GM21390 (cell line): ENCODE measurements at regions not wholly inside any gene's neighbourhood (a gene's known extent, or its start where the extent isn't known, plus 50 kb on each side); places are given as distances from the start of the nearest gene placed in this dataset.
A peak's percentile ranks its signal among the peaks of the same experiment; 100 is the strongest.

Experiments used
- ATAC-seq: cut with Tn5 transposase; IDR thresholded peaks from one replicate; pipeline ENCODE4 v1.9.1; 2021; ENCODE audit not compliant: unreplicated experiment

DNA sequence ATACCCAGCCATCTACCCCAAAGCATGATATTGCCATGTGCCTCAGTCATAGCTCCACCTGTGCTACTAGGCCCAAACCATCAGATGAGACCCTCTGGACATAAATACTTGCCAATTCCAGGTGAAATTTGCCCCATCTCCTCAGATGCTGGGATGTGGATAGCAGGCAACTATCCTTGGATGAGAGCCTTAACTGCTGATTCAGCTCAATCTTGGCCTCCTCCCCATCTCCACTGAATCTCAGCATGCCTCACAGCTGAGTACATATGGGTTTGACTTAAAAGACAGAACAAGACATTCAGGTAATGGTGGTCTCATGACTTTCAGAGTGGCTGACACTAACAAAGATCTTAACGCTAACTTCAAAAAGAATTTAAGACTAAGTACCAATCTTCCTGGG lies 50.8 kb upstream of the KLHL13 start:
- ATAC-seq, result no peak

DNA sequence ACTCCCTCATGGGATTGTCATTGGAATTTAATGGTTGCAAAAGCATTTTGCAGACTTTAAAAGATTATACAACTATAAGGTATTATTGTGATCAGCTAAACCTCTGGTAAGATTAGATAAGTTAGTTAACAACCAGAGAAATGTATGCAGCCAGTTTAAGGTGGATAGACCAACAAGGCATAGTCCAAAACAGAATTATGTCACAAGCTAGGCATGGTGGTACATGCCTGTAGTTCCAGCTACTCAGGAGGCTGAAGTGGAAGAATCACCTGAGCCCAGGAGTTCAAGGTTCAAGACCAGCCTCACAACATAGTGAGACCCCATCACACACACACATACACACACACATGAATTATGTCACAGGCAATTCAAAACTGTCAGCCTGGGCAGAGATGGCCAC lies 54.7 kb upstream of the KLHL13 start:
- no peak for ATAC-seq

DNA sequence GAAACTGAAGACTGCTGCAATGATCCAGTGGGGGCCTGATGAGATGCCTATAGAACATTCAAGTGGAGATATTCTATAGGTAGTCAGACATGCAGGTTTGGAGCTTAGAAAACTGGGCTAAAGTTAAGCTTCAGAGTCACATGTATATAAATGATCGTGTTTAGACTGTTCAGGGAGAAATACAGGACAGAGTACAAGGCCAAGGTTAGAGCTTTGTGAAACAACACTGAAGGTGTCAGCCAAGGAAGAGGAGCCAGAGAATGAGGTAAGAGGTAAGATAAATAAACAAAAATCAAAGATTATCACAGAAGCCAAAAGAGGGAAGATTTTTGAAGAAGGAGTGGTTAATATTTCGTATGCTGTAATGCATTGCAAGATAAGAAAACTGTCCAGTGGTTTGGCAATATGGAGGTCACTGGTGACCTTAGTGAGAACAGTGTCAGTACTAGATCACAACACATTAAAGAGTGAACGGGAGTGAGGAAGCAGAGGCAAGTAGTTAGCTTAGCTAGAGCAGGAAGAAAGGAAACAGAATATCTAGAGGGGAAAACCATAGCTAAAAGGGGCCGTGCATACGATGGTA lies 58.0 kb upstream of the KLHL13 start:
- ATAC-seq, result no peak

DNA sequence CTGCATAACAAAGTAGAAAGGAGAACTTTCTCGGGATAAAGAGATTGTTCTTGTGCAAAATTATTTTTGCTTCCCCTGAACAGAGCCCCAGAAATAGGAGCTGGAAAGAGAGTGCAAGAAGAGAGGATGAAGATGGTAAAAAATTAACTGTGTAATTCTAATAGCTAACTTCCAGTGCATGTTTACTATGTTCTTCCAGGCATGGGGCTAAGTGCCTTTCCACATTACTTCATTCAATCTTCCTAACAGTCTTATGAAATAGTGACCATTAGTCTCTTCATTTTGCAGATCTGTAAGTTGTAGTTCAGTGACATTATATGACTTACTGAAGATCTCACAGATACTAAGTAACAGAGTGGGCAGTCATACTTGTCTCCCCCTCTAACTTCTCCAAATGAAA lies 61.1 kb upstream of the KLHL13 start:
- no peak for ATAC-seq

DNA sequence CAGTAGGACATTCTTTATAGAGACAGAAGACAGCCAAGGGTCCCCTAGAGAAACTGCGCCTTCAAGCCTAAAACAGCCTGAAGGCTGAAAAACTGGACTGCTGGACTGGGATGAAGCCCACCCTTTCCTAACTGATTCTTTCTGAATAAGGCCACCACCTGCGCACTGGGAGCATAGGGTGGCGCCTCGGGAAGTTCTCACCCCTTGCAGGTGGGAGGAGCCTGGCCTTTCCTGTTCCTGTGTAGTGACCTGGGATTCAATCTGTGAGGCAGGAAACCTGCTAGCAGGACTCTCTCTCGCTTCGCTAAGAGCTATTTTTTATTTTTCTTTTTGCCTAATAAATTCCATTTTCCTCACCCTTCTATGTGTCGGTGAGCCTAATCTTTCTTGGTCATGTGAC lies 61.8 kb upstream of the KLHL13 start:
- no peak for ATAC-seq

DNA sequence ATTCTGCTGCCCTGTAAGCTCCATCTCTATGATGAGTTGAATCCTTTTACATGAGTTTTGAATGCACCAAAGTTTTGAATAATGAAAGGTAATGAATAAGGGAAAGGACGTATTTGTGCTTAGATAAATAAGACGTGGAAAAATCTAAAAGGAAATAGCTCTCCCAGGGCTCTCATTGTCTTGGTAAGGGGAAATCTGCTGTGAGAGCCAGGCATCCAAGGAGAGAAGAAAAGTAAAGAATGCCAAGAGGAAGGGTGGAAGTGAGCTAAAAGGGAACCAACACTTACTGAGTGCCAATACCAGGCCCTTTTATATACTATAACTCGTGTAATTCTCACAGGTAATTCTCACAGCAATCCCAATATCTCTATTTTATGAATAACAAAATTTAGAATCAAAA lies 62.6 kb upstream of the KLHL13 start:
- ATAC-seq, result no peak

DNA sequence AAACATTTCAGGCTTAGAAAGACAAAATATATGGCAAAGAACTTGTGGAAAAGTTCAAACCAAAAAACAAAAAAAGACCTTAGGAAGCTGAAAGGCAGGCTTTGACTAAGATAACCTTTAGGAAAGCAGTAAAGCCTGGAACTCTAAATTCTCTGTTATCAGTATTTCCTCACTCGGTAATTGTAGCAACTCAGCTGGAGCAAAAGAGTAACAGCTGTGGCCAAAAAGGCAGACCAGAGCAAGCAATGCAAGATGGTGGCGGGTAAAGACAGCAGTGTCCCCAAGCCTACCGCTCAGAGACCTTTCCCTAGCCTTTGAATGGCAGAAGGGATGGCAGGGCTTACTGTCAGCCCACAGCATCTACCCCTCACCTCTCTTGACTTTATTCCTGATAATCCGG lies 63.1 kb upstream of the KLHL13 start:
- no peak for ATAC-seq

DNA sequence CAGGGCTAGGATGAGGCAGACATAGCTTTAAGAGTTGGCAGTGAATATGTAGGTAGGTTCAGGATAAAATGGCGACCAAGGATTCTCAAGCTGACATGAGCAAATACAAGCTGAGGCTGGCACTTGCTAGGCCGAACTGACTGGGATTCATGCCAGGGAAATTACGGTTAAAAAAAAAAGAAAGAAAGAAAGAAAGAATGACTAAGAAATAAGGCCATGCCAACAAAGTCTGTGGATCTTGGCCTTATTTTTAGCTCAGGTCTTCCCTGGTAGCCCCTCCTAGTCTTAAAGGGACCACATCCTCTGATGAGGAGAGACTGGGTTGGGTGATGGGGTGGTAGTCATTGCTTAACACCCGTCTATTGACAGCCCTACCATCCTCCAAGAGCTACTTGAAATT lies 64.4 kb upstream of the KLHL13 start:
- ATAC-seq, result no peak

DNA sequence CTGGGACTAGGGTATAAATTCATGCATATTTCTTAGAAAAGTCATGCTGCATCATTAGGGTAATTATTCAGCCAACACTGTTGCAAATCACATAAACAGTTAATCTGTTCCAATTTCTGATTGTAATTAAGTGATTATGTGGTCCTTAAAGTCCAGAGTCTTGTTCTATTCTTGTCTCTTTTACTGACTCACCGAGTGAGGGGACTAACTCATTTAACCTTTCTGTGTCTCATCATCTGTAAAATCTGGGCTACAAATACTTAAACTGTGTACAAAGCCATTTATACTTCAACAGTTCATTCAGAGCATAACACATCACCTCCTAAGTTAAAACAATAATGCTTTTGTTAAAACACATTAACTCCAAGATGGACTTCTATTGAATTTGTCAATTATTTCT lies 65.4 kb upstream of the KLHL13 start:
- no peak for ATAC-seq

DNA sequence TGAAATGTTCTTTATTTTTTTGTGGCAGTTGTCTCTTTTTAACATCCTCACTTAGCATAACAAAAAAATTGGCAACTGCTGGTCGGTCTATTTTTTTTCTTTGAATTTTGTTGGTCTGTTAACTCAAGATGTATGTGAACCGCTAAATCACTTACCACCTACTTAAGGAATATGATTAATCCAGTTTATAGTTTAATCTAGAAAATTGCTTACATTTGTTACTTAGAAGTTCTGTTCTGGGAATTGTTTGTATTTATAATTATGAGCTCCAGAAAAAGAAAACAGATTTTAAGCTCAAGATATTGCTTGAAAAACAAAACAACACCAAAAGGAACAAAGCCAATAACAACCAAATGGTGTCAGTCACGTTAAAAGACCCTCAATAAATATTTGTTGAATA lies 66.1 kb upstream of the KLHL13 start:
- no peak for ATAC-seq

DNA sequence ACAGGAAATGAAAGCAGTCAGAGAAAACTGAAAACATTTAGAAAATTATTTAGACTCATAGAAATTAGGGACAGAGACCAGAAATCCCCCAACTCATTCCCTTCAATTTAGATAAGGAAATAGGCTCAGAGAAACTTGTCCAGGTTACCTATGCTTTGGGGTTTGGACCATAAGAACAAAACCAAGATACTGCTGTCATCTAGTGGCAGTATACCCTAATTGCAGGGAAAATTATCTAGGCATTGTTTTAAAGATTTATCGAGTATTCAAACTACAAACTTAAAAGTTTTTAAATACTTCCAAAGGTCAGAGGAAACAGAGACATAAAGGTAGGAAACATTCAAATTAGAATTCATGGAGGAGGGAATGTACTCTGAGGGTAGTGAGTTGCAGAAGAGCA lies 67.0 kb upstream of the KLHL13 start:
- ATAC-seq, result no peak

DNA sequence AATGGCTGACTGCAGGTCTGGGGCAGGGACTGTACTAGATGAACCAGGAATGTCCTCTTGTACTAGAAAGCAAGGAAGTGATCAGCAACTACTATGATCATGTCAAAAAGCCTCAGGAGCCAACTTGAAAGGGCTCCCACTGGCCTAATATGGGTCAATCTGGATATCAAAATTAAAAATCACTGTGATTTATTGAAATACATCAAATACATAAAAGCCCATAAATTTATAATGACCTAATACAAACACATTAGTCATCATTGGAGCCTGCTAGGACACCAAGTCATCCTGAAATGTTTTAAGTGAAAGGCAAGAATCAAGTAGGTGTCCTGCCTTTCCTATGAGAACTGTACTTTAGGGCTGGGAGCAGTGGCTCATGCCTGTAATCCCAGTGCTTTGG lies 70.5 kb upstream of the KLHL13 start:
- ATAC-seq, result no peak

DNA sequence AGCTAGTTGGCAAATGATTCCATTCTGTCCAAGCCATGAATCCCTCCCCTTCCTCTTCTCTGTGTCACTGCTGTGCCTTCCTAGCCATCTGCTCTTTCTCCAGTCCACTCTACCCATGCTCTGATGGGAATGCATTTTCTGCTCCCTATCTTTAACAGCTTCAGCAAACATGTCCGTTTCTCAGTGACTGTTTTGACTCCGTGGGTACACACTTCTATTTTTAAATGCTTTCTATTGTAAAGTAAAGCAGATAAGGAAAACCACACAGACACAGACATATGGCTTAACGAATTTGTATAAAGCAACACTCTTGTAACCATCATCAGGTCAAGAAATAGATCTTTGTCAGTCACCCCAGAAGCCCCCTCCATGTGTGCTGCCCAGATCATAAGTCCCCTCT lies 72.4 kb upstream of the KLHL13 start:
- no peak for ATAC-seq

DNA sequence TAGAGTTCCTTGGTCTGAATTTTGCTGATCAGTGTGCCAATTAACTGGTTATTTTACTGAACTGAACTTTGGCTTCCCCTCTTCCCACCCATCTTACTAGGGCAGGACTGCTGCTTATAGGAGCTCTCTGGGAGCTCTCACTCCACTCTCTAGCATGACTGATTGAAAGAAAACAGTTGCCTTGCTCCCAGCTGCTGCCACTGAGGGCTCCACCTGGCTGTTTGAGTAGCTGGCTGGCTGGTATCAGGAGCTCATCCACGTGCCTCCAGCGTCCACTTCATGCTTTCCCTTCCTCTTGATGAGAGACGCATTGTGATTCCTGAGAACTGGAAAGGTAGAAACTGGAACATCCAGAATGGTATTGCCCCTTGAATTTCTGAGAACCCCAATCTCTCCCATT lies 73.0 kb upstream of the KLHL13 start:
- ATAC-seq, result no peak

DNA sequence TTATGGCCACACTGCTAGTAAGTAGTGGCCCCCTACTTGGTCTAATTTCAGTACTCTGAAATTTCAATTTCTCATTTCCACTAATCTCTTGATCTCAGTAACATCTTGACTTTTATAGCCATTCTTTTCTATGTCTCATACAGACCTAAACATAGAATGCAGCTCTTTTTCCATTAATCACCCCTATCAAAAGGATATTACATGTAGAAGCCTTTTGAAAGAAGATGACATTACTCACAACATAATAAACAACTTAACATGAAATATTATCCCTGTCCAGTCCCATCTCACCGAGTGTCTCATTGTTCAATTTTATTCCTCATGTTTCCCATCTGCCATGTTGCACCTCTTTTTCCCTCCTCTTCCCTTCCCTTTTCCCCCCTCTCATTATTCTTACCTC lies 81.1 kb upstream of the KLHL13 start:
- no peak for ATAC-seq

DNA sequence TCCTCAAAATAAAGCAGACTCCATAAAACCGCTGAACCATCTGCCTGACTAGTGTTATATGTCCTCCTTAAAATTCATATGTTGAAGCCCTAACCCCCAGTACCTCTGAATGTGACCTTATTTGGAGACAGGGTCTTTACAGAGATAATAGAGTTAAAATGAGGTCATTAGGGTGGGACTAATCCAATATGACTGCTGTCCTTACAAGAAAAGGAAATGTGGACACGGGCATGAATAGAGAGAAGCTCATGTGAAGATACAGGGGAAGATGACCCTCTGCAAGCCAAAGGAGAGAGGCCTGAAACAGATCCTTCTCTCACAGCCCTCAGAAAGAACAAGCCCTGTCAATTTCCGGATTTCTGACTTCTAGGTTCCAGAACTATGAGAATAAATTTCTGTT lies 82.0 kb upstream of the KLHL13 start:
- no peak for ATAC-seq

DNA sequence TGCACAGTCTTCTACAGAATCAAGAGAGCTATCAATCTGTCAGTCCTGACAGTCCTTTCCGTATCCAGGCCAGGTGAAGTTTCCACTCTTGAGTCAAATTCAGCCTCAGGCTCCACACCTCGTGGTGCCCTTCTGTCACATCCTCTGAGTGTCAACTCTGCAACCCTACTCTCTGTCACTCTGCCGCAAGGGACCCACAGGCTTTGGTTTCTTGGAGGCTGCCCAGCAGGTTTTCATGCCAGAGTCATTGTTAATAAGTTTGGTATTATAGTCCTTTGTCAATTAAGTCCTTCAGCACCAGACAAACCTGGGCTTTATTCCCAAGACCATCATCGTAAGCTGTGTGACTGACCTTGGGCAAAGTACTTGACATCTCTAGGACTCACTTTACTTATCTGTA lies 83.4 kb upstream of the KLHL13 start:
- no peak for ATAC-seq

DNA sequence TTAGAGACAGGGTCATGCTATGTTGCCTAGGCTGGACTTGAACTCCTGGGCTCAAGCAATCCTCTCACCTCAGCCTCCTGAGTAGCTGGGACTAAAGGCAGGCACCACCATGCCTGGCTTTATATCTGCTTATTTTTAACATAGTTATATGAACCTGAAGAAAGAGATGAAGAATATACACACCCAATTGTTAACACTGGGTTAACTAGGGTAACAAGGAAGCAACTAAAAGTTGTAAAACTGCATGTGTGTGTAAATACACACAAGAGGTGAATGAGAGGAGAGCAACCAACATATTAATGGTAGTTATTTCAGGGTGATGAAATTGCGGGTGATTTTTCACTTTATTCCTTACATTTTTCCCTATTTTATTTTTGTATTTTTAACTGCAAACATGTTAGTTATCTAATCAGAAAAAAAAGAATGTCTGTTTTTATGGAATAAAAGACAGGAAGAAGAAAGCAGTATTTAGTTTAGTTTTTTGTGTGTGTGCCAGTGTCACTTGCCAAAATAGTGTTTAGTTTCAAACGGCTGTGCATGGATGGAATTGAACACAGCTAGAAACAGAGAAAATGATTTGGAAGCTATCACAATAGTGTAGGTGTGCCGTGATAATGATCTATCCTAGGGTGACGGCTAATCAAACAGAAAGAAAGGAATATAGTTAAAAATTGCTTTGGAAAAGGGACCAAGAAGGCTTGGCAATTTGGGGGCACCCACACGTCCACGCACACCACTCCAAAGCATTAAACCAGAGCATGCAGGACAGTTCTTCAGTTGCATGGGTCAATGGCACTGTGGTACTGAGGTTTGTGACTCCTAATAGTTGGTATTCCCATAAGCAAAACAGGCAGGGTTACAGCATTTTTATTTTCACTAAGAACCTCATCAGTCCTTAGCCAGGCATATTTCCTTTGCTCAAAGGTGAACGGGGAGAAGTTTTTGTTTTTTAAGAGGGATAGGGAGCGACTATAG lies 89.1 kb upstream of the KLHL13 start:
- no peak for ATAC-seq

DNA sequence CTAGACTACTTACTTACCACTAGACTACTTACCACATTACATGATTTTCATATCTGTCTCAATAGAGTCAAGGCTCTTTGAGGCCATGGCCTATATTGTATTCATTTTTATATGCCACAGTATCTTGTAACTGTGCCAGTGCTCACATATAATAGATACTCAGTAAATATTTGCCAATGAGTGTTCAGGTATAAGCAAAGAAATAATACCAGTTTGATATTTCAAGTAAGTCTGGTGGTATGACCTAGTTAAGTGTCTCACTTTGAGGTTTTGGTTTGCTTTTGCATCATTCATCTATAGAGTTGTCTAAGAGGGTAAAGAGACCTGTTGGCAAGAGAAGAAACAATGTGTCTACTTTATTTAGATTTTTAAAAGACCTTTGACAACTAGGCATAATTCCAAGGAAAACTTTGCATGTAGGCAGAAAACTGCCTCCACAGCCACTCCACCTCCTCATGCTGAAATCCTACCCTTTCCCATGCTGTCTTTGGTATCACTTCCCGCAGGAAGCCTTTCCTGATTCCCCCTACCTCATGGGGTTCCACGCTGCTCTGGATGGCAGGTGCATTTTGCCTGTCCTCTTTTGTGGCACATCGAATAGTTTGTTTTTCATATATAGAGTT lies 91.3 kb upstream of the KLHL13 start:
- ATAC-seq, result no peak

DNA sequence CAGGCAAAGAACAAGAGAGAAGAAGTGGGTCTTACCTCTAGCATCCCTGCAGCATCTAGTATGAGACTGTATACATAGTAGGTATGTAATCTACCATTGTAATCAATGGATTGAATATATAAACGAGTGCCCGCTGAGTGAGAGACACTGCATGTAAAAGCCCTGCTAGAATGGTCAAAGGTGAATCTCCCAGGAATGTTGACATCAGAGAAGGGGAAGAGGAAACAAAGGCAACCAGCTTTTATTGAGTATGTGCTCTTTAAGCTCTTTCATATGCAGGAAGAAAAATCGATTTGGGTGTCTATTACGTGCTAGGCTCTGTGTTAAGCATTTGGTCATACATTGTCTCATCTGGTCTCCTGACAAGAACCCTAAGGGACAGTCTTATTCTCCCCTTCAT lies 91.9 kb upstream of the KLHL13 start:
- ATAC-seq, result no peak

DNA sequence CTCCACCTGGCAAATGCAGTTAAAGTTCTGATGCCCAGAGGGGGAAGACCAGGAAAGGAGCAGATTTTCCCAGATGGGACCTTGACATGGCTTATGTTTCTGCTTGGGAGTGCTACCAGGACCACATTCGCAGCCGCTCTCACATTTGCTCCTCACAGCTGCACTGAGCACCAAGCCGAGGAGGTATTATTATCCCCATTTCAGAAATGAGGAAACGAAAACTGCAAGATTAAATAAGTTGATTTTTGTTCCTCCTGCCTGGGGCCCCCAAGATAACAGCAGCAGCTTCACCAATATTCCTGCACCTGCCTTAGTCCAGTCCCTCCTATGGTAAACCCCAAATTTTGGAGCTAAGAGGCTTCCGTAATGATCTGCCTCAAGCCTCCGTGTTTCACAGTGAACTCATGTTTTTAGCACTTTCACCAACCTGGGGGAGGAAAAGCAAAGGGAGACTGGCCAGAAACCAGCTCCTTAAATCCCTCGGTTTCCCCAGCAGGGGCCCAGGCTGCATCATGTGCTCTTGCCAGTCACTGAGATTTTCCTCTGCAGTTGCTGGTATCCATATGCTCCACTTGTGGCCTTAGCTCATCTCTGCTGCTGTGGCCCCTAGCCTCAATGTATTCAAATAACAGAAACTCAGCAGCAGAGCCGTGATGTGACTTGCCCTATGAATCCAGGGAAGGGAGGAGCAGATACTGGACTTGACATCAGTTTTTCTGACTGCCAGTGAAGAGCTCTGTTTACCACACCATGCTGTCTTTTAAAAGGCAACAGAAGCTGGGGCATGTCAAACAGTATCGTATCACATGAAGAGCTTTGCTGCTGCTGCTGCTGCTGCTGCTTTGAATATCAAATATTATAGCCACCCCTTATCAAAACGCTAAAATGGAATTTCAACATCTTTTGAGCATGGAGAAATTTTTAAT lies 95.5 kb upstream of the KLHL13 start:
- peak; percentile 44 for ATAC-seq
